ENCODE measurements at regions not wholly inside any gene's neighbourhood (a gene's known extent, or its start where the extent isn't known, plus 50 kb on each side); places are given as distances from the start of the nearest gene placed in this dataset.
"Not testable (repeated sequence)": the region's sequence is repeated elsewhere in the genome, so short reads cannot be mapped to it uniquely, and the experiment has no call there.

- CTCF ChIA-PET (ENCODE audit: unreplicated experiment): no interaction called here
- TF ChIP-seq EZH2phosphoT487 (IDR thresholded peaks at IDR 0.05; ENCODE audit: borderline replicate concordance, low read depth, low read length) (no peak), CTCF (conservative IDR thresholded peaks at IDR 0.05; ENCODE audit: low read length) (no peak)
Observed at GRCh38 chr19:31037286-31037980, 311.8 kb downstream of the TSHZ3 start.

GRCh38 chr19:31031455-31031854 lies 317.8 kb downstream of the TSHZ3 start:
- H4K20me1 ChIP-seq (ENCODE audit: insufficient read depth, low read length); H3K9me3 ChIP-seq (ENCODE audit: low read length); H3K4me1 ChIP-seq (ENCODE audit: insufficient read depth, low read length, poor library complexity, severe bottlenecking); H3K9me2 ChIP-seq (ENCODE audit: insufficient read depth, low read length); POLR2A ChIA-PET; intact Hi-C loops (cut with micrococcal nuclease; ENCODE audit: unreplicated experiment); H3K4me2 ChIP-seq (ENCODE audit: low read length); H3K27ac ChIP-seq (ENCODE audit: low read depth, low read length, poor library complexity, severe bottlenecking); BruUV-seq (replicated peaks); H3K79me2 ChIP-seq (ENCODE audit: insufficient read depth, low read depth, low read length); H3K36me3 ChIP-seq (ENCODE audit: insufficient read depth, low read length); H3K4me3 ChIP-seq (ENCODE audit: low read depth, low read length, poor library complexity, severe bottlenecking); DNase-seq (ENCODE audit: low spot score); CTCF ChIA-PET (ENCODE audit: unreplicated experiment); H2AFZ ChIP-seq (ENCODE audit: low read length): not testable (repeated sequence)

More at GRCh38 chr19:31037286-31037980, 311.8 kb downstream of the TSHZ3 start:
- no peak overlapping the region for H3K4me2 ChIP-seq (ENCODE audit: low read length)
- H3K79me2 ChIP-seq (ENCODE audit: insufficient read depth, low read depth, low read length): no peaks in the 10 kb centered on the region
- no peak overlapping the region for H2AFZ ChIP-seq (ENCODE audit: low read length)
- DNase-seq (ENCODE audit: low spot score): no peak
- H3K4me3 ChIP-seq (ENCODE audit: low read depth, low read length, poor library complexity, severe bottlenecking): no peak overlapping the region
- H3K27ac ChIP-seq (ENCODE audit: low read depth, low read length, poor library complexity, severe bottlenecking): no peak overlapping the region
- no peaks in the 10 kb centered on the region for H4K20me1 ChIP-seq (ENCODE audit: insufficient read depth, low read length)
- POLR2A ChIA-PET: interaction anchor here (1.0 kb wide), 1 partner anchor 49 kb away, joined by 3 read pairs; no protein-coding TSS in a partner anchor
- H3K9me3 ChIP-seq (ENCODE audit: low read length): no peaks in the 10 kb centered on the region
- no peaks in the 10 kb centered on the region for H3K36me3 ChIP-seq (ENCODE audit: insufficient read depth, low read length)
- BruUV-seq (replicated peaks): no TSS peak
- no peaks in the 10 kb centered on the region for H3K4me1 ChIP-seq (ENCODE audit: insufficient read depth, low read length, poor library complexity, severe bottlenecking)
- intact Hi-C loops (cut with micrococcal nuclease; ENCODE audit: unreplicated experiment): no loop called here
- no peaks in the 10 kb centered on the region for H3K9me2 ChIP-seq (ENCODE audit: insufficient read depth, low read length)

GRCh38 chr19:31023038-31023437 lies 326.2 kb downstream of the TSHZ3 start:
- no peak for TF ChIP-seq EZH2phosphoT487 (IDR thresholded peaks at IDR 0.05; ENCODE audit: borderline replicate concordance, low read depth, low read length)
- TF ChIP-seq CTCF (conservative IDR thresholded peaks at IDR 0.05; ENCODE audit: low read length): no peak
- H3K4me1 ChIP-seq (ENCODE audit: insufficient read depth, low read length, poor library complexity, severe bottlenecking): no peaks in the 10 kb centered on the region
- H4K20me1 ChIP-seq (ENCODE audit: insufficient read depth, low read length): no peaks in the 10 kb centered on the region
- H2AFZ ChIP-seq (ENCODE audit: low read length): no peak overlapping the region
- no TSS peak for BruUV-seq (replicated peaks)
- H3K79me2 ChIP-seq (ENCODE audit: insufficient read depth, low read depth, low read length): no peaks in the 10 kb centered on the region
- no peaks in the 10 kb centered on the region for H3K9me3 ChIP-seq (ENCODE audit: low read length)
- H3K4me3 ChIP-seq (ENCODE audit: low read depth, low read length, poor library complexity, severe bottlenecking): no peak overlapping the region
- no peak for DNase-seq (ENCODE audit: low spot score)
- H3K27ac ChIP-seq (ENCODE audit: low read depth, low read length, poor library complexity, severe bottlenecking): no peak overlapping the region
- H3K36me3 ChIP-seq (ENCODE audit: insufficient read depth, low read length): no peaks in the 10 kb centered on the region
- no peaks in the 10 kb centered on the region for H3K9me2 ChIP-seq (ENCODE audit: insufficient read depth, low read length)
- no peak overlapping the region for H3K4me2 ChIP-seq (ENCODE audit: low read length)
- POLR2A ChIA-PET: interaction anchor here (0.6 kb wide), 1 partner anchor 22 kb away, joined by 3 read pairs; no protein-coding TSS in a partner anchor
- intact Hi-C loops (cut with micrococcal nuclease; ENCODE audit: unreplicated experiment): no loop called here
- CTCF ChIA-PET (ENCODE audit: unreplicated experiment): no interaction called here
